ENCODE measurements at regions not wholly inside any gene's neighbourhood (a gene's known extent, or its start where the extent isn't known, plus 50 kb on each side); places are given as distances from the start of the nearest gene placed in this dataset.
A peak's percentile ranks its signal among the peaks of the same experiment; 100 is the strongest.
"Not testable (repeated sequence)": the region's sequence is repeated elsewhere in the genome, so short reads cannot be mapped to it uniquely, and the experiment has no call there.

- DNase-seq, result no peak
These were observed 161.1 kb downstream of the SUDS3 start for GRCh38 chr12:118537481-118537917.

GRCh38 chr12:118541071-118541470 is 164.7 kb downstream of the SUDS3 start:
- no peak for DNase-seq

GRCh38 chr12:118541934-118542333 is 165.6 kb downstream of the SUDS3 start:
- DNase-seq, result no peak

GRCh38 chr12:118543651-118544050 is 167.3 kb downstream of the SUDS3 start:
- no peak for DNase-seq

- DNase-seq, result no peak
These were observed 168.2 kb downstream of the SUDS3 start for GRCh38 chr12:118544569-118544968.

GRCh38 chr12:118547606-118548005 is 171.3 kb downstream of the SUDS3 start:
- DNase-seq, result not testable (repeated sequence)

- DNase-seq, result no peak
These were observed 172.6 kb downstream of the SUDS3 start for GRCh38 chr12:118548887-118549509.

- DNase-seq, result peak; percentile 33
These were observed 173.2 kb downstream of the SUDS3 start for GRCh38 chr12:118549510-118549980.

GRCh38 chr12:118553856-118554504 is 177.6 kb downstream of the SUDS3 start:
- DNase-seq, result no peak

GRCh38 chr12:118558941-118559340 is 182.6 kb downstream of the SUDS3 start:
- DNase-seq, result no peak

- DNase-seq, result no peak
These were observed 184.4 kb downstream of the SUDS3 start for GRCh38 chr12:118560733-118561132.

- no peak for DNase-seq
These were observed 195.4 kb downstream of the SUDS3 start for GRCh38 chr12:118571730-118572129.

- no peak for DNase-seq
These were observed 197.9 kb downstream of the SUDS3 start for GRCh38 chr12:118574288-118574687.

- DNase-seq, result no peak
These were observed 199.4 kb downstream of the SUDS3 start for GRCh38 chr12:118575730-118576129.

- DNase-seq, result no peak
These were observed 205.0 kb downstream of the SUDS3 start for GRCh38 chr12:118581371-118581770.

GRCh38 chr12:118582863-118583262 is 206.5 kb downstream of the SUDS3 start:
- no peak for DNase-seq

- DNase-seq, result no peak
These were observed 210.1 kb downstream of the SUDS3 start for GRCh38 chr12:118586433-118586832.

GRCh38 chr12:118589162-118589561 is 212.8 kb downstream of the SUDS3 start:
- DNase-seq, result no peak

- no peak for DNase-seq
These were observed 214.2 kb downstream of the SUDS3 start for GRCh38 chr12:118590406-118591150.

GRCh38 chr12:118603610-118604361 is 227.4 kb downstream of the SUDS3 start:
- no peak for DNase-seq

GRCh38 chr12:118606690-118607089 is 230.3 kb downstream of the SUDS3 start:
- no peak for DNase-seq

GRCh38 chr12:118607831-118608230 is 231.5 kb downstream of the SUDS3 start:
- DNase-seq, result no peak

All from renal pelvis (tissue), 1 donor.